Body of pancreas (tissue), 4 donors: ENCODE measurements at regions not wholly inside any gene's neighbourhood (a gene's known extent, or its start where the extent isn't known, plus 50 kb on each side); places are given as distances from the start of the nearest gene placed in this dataset.
A peak's percentile ranks its signal among the peaks of the same experiment; 100 is the strongest.

ENCODE experiments used
- ATAC-seq: fragments of 150-250 bp; one replicate; pipeline ENCODE4 v1.9.1; 2016
- DNase-seq, 4 donors: peaks; one replicate each; pipeline ENCODE4 v3.0.0-alpha.2; 2019
- H3K27ac ChIP-seq, 4 donors: fragments of 200-600 bp; sonication (generic); 1 replicate in 3 of 4; 2 replicates in 1 of 4; pipeline versions ENCODE4 v1.5.1 to v1.6.1; 2016 to 2019; ENCODE audit warnings: mild to moderate bottlenecking in 1 of 4, mixed read lengths in 1 of 4, moderate library complexity in 1 of 4
- H3K27me3 ChIP-seq, 2 donors: fragments of 200-600 bp; sonication (generic); one replicate each; pipeline ENCODE4 v1.6.0; 2016; ENCODE audit warnings: mild to moderate bottlenecking in 1 of 2
- H3K36me3 ChIP-seq, 2 donors: fragments of 200-600 bp; sonication (generic); replicated peaks in 1 of 2; 2 replicates each; pipeline ENCODE4 v1.5.1; 2016; ENCODE audit warnings: low read depth in 2 of 2; ENCODE audit not compliant: insufficient read depth in 1 of 2
- H3K4me1 ChIP-seq: fragments of 200-600 bp; sonication (generic); one replicate; pipeline ENCODE4 v1.6.0; 2016
- H3K4me3 ChIP-seq, 2 donors: fragments of 200-600 bp; sonication (generic); 1 replicate in 1 of 2; 2 replicates in 1 of 2; pipeline ENCODE4 v1.5.1; 2016 to 2019
- H3K9me3 ChIP-seq, 3 donors: fragments of 200-600 bp; sonication (generic); 1 replicate in 2 of 3; 2 replicates in 1 of 3; pipeline ENCODE4 v1.5.1; 2016
- POLR2A ChIP-seq, 3 donors: fragments of 450-650 bp; IDR thresholded peaks; one replicate each; pipeline ENCODE4 v1.6.1; 2016; ENCODE audit warnings: antibody characterized with exemption in 3 of 3, mild to moderate bottlenecking in 2 of 3
- WGBS, 2 donors: methylation state at CpG; one replicate each; pipeline ENCODE4 v1.1.5; 2017; 5-methylcytosine and 5-hydroxymethylcytosine counted together
- intact Hi-C: fragments of 100-400 bp; cut with DNase I; formaldehyde crosslinking; loops from one replicate; pipeline ENCODE4 v1.15.1; 2023
- TF ChIP-seq, protein P1 (sequence below), 7 experiments: fragments of 450-650 bp in 4 of 7; fragments of 200-600 bp in 3 of 7; sonication (generic) in 3 of 7; IDR thresholded peaks; one replicate each; pipeline ENCODE4 v1.5.1; 2016 to 2019; ENCODE audit warnings: antibody characterized with exemption in 7 of 7

DNA sequence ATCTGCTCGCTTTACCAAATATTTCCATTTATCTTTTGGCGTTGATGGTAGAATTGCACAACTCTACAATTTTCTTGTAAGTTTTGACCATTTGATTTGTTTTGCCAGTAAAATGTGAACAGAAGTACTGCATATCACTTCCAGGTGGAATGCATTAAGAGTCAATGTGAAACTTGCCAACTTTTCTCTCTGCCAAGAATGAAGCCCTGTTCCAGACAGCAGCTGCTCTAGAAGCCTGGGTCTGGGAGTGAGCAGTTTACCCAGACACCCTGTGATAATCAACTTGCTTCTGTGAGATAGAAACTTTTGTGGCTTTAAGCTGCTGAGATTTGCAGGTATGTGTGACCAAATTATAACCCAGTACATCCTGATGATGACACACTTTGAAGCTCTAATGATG is 115.9 kb upstream of the SYT4 start:
- no peaks in the 10 kb centered on the region for H3K36me3 ChIP-seq
- no peak for ATAC-seq
- intact Hi-C loops, result no loop called here
- TF ChIP-seq, protein P1, sequence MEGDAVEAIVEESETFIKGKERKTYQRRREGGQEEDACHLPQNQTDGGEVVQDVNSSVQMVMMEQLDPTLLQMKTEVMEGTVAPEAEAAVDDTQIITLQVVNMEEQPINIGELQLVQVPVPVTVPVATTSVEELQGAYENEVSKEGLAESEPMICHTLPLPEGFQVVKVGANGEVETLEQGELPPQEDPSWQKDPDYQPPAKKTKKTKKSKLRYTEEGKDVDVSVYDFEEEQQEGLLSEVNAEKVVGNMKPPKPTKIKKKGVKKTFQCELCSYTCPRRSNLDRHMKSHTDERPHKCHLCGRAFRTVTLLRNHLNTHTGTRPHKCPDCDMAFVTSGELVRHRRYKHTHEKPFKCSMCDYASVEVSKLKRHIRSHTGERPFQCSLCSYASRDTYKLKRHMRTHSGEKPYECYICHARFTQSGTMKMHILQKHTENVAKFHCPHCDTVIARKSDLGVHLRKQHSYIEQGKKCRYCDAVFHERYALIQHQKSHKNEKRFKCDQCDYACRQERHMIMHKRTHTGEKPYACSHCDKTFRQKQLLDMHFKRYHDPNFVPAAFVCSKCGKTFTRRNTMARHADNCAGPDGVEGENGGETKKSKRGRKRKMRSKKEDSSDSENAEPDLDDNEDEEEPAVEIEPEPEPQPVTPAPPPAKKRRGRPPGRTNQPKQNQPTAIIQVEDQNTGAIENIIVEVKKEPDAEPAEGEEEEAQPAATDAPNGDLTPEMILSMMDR (IDR thresholded peaks at IDR 0.05), result no peak
- TF ChIP-seq POLR2A (IDR thresholded peaks at IDR 0.05), result no peak
- H3K4me3 ChIP-seq, result no peak overlapping the region
- no peak for DNase-seq
- no peaks in the 10 kb centered on the region for H3K4me1 ChIP-seq
- no peaks in the 10 kb centered on the region for H3K9me3 ChIP-seq
- no peak overlapping the region for H3K27ac ChIP-seq
- H3K27me3 ChIP-seq, result no peaks in the 10 kb centered on the region
- WGBS, 2 donors, result 38 to 39% methylated on average over 2 of the region's 2 CpGs

DNA sequence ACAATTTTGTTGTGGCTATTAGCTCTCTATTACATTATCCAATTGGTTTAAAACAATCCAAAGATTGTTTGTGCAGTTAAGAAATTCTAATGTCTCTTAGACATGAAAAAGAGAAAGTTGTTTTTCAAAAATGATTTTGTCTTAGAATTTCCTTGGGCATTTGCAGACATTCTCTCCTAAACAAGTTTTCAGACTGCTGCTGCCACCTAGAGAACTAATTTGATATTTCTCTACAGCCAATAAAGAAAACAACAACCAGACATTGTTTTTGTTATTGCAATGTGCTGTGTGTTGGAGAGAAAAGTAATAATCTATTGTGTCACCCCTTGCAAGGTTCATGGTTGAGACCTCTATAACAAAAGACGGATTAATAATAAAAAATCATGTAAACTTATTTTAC is 119.0 kb upstream of the SYT4 start:
- Histone ChIP-seq H3K9me3 (no peaks in the 10 kb centered on the region), H3K27ac (no peak overlapping the region), H3K27me3 (no peaks in the 10 kb centered on the region), H3K4me3 (no peak overlapping the region), H3K36me3 (no peaks in the 10 kb centered on the region), H3K4me1 (no peaks in the 10 kb centered on the region)
- no peak for DNase-seq
- no peak for ATAC-seq
- TF ChIP-seq, protein P1 (IDR thresholded peaks at IDR 0.05), result peak in 5 of 7 experiments; percentile 10 to 30 (median 10)
- no peak for TF ChIP-seq POLR2A (IDR thresholded peaks at IDR 0.05)
- intact Hi-C loops, result no loop called here
- 0 to 5% methylated on average over 1 of the region's 1 CpG for WGBS, 2 donors

DNA sequence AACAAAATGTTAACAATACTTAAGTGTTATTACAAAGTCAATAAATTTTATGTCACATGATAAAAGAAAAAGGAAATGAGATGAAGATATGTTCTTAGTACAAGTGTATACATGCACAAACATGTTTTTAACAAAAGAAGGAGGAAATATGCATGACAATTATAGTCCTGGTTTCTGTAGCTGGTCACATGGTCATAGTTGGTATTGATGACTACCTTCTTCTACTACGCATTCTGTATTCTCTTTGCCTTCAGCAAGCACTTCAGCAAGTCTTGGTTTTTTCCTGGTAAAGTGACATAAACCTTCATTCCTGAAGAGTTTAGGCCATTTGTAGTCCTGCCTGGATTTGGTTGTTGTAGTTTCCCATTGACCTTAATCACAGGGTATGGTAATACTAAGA is 121.3 kb upstream of the SYT4 start:
- no peaks in the 10 kb centered on the region for H3K36me3 ChIP-seq
- H3K9me3 ChIP-seq, result no peaks in the 10 kb centered on the region
- H3K4me1 ChIP-seq, result no peaks in the 10 kb centered on the region
- no peak overlapping the region for H3K4me3 ChIP-seq
- H3K27ac ChIP-seq, result no peak overlapping the region
- TF ChIP-seq, protein P1 (IDR thresholded peaks at IDR 0.05), result no peak
- TF ChIP-seq POLR2A (IDR thresholded peaks at IDR 0.05), result no peak
- no peaks in the 10 kb centered on the region for H3K27me3 ChIP-seq
- no peak for ATAC-seq
- 90 to 97% methylated on average over 1 of the region's 1 CpG for WGBS, 2 donors
- DNase-seq, result no peak
- intact Hi-C loops, result no loop called here

DNA sequence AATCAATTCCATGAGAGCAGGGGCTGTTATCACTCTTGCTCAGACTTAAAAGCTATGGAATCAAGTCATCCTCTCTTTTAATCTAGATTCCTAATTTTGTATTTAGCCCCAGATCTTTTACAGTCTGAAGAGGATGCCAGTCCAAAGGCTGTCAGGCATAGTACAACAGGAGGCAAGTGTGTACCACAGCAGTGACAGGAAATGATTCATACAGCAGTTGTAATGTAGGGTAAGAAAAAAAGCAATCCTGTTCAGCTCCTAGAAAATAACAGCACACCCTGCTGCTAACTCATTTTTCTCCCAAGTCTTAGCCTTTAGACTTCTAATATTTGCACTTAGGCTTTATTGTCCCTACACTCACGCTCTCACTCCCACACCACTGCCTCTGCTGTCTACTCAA is 127.8 kb upstream of the SYT4 start:
- no peaks in the 10 kb centered on the region for H3K36me3 ChIP-seq
- 19 to 68% methylated on average over 1 of the region's 1 CpG for WGBS, 2 donors
- intact Hi-C loops, result no loop called here

DNA sequence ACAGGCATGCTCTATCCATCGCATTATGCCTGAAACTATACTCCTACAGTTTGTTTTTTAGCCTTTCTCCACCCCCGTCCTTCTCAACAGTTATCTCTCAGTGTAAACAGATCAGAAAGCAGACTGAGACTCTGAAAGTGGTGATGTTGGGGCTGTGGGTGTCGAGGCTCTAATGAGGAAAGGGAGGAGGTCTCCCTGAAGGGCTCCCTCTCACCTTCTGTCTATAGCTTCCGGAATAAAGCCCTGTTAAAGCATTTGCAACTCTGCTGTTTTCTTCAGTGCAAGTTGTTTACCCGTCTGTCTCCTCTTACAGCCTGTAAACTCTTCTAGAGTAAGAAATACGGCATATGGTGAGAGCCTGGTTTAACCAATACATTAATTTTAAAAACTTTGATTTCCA is 136.7 kb upstream of the SYT4 start:
- Histone ChIP-seq H3K27me3 (no peaks in the 10 kb centered on the region), H3K4me3 (no peak overlapping the region), H3K27ac (no peak overlapping the region), H3K4me1 (no peaks in the 10 kb centered on the region), H3K9me3 (no peaks in the 10 kb centered on the region), H3K36me3 (no peaks in the 10 kb centered on the region)
- intact Hi-C loops, result no loop called here
- WGBS, 2 donors, result 25 to 34% methylated on average over 6 of the region's 6 CpGs
- no peak for ATAC-seq
- no peak for DNase-seq
- no peak for TF ChIP-seq POLR2A (IDR thresholded peaks at IDR 0.05)
- TF ChIP-seq, protein P1 (IDR thresholded peaks at IDR 0.05), result no peak

More for the DNA sequence above, 127.8 kb upstream of the SYT4 start:
- Histone ChIP-seq H3K4me3 (no peak overlapping the region), H3K4me1 (no peaks in the 10 kb centered on the region), H3K27ac (no peak overlapping the region), H3K9me3 (no peaks in the 10 kb centered on the region), H3K27me3 (no peaks in the 10 kb centered on the region)
- TF ChIP-seq, protein P1 (IDR thresholded peaks at IDR 0.05), result no peak
- no peak for TF ChIP-seq POLR2A (IDR thresholded peaks at IDR 0.05)
- ATAC-seq (no peak), DNase-seq (no peak)
